ENCODE measurements at regions not wholly inside any gene's neighbourhood (a gene's known extent, or its start where the extent isn't known, plus 50 kb on each side); places are given as distances from the start of the nearest gene placed in this dataset.

DNA sequence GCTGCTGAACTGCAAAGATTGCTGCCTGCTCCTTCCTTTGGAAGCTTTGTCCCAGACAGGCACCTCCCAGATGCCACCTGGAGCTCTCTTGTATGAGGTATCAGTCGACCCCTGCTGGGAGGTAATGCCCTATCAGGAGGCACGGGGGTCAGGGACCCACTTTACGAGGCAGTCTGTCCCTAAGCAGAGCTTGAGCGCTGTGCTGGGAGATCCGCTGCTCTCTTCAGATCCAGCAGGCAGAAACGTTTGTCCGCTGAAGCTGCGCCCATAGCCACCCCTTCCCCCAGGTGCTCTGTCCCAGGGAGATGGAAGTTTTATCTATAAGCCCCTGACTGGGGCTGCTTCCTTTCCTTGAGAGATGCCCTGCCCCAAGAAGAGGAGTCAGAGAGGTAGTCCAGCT, 197.5 kb downstream of the NAF1 start:
- no peak overlapping the region for H2BK12ac ChIP-seq (ENCODE audit: low read depth, low read length)
- ChIA-PET POLR2A (ENCODE audit: partially characterized antibody) (no interaction called here), CTCF (ENCODE audit: partially characterized antibody) (interaction anchor here (1.0 to 1.3 kb wide), 2 partner anchors 10 to 25 kb away, joined by 3 read pairs; no protein-coding TSS in a partner anchor)
- no peak overlapping the region for H4K91ac ChIP-seq (replicated peaks; ENCODE audit: insufficient read length, low read length)
- H2BK120ac ChIP-seq (replicated peaks; ENCODE audit: low read depth, low read length), result no peak overlapping the region
- TF ChIP-seq POLR2A (IDR thresholded peaks at IDR 0.05; ENCODE audit: control extremely low read depth in 1 of 2, low read depth in 2 of 2, low read length in 2 of 2), result no peak
- H3K9ac ChIP-seq (replicated peaks in 1 of 4; ENCODE audit: extremely low read depth in 1 of 4, low read depth in 3 of 4, low read length in 3 of 4), result no peak overlapping the region
- no peak overlapping the region for H3K56ac ChIP-seq (replicated peaks; ENCODE audit: insufficient read length, low read depth, low read length)
- no peak overlapping the region for H3K4me2 ChIP-seq (ENCODE audit: insufficient read depth in 1 of 2, low read depth in 2 of 2, low read length in 2 of 2)
- no peaks in the 10 kb centered on the region for H3K36me3 ChIP-seq (ENCODE audit: control insufficient read depth in 2 of 4, insufficient read depth in 4 of 4, low read length in 3 of 4)
- H4K8ac ChIP-seq (ENCODE audit: extremely low read depth, insufficient read depth, low read length), result no peak overlapping the region
- H3K9me3 ChIP-seq (ENCODE audit: insufficient read depth in 2 of 2, low read depth in 1 of 2, low read length in 1 of 2), result no peaks in the 10 kb centered on the region
- H4K20me1 ChIP-seq (replicated peaks in 1 of 2; ENCODE audit: control insufficient read depth in 1 of 2, insufficient read depth in 2 of 2, low read length in 2 of 2), result no peaks in the 10 kb centered on the region
- DNase-seq (ENCODE audit: low read depth in 1 of 2, low spot score in 2 of 2) (no peak), FAIRE-seq (no peak)
- H3K4me1 ChIP-seq (replicated peaks in 1 of 4; ENCODE audit: control insufficient read depth in 3 of 4, insufficient read depth in 4 of 4, low read length in 3 of 4), result no peaks in the 10 kb centered on the region
- H3K4ac ChIP-seq (replicated peaks; ENCODE audit: insufficient read length, low read depth, low read length), result no peak overlapping the region
- H3K79me1 ChIP-seq (ENCODE audit: low read depth, low read length), result no peaks in the 10 kb centered on the region
- no peak overlapping the region for H3K27ac ChIP-seq (ENCODE audit: low read depth, low read length)
- no peak overlapping the region for H3K18ac ChIP-seq (ENCODE audit: extremely low read depth, low read length)
- H3K23ac ChIP-seq (ENCODE audit: insufficient read length), result no peak overlapping the region
- no peak overlapping the region for H4K5ac ChIP-seq (ENCODE audit: insufficient read length, low read depth, low read length)
- H2AK5ac ChIP-seq (ENCODE audit: low read depth, low read length), result no peak overlapping the region
- H2BK15ac ChIP-seq (ENCODE audit: low read length), result no peak overlapping the region
- no peaks in the 10 kb centered on the region for H3K27me3 ChIP-seq (replicated peaks in 1 of 4; ENCODE audit: control insufficient read depth in 3 of 4, extremely low read depth in 1 of 4, insufficient read depth in 3 of 4, low read length in 3 of 4)
- H3K79me2 ChIP-seq (ENCODE audit: control insufficient read depth in 1 of 2, insufficient read depth in 2 of 2, low read length in 2 of 2), result no peaks in the 10 kb centered on the region
- 90% methylated on average over 8 of the region's 8 CpGs; no CpG with 5 or more reads in 1 of the 2 experiments for WGBS, 2 experiments (ENCODE audit: extremely low coverage in 1 of 2, insufficient coverage in 1 of 2, insufficient read length in 1 of 2, insufficient replicate concordance in 2 of 2, low coverage in 1 of 2, low lambda C conversion rate in 2 of 2, missing lambda C conversion rate in 1 of 2)
- H3K4me3 ChIP-seq (ENCODE audit: extremely low read depth in 1 of 4, insufficient read depth in 2 of 4, low read depth in 3 of 4, low read length in 4 of 4), result no peak overlapping the region
- no peak overlapping the region for H2BK5ac ChIP-seq (ENCODE audit: low read depth, low read length)
- H2AFZ ChIP-seq (ENCODE audit: low read length), result 0 out of 2 replicates have a peak overlapping the region, but pooled peaks have one; percentile 27
- H2BK20ac ChIP-seq (ENCODE audit: low read length), result no peak overlapping the region
- H3K14ac ChIP-seq (ENCODE audit: insufficient read length), result no peak overlapping the region
- no peaks in the 10 kb centered on the region for H3K23me2 ChIP-seq (ENCODE audit: low read depth, low read length)

Data from H1 (cell line).